GM06990 (cell line): ENCODE measurements at regions not wholly inside any gene's neighbourhood (a gene's known extent, or its start where the extent isn't known, plus 50 kb on each side); places are given as distances from the start of the nearest gene placed in this dataset.
"Not testable (repeated sequence)": the region's sequence is repeated elsewhere in the genome, so short reads cannot be mapped to it uniquely, and the experiment has no call there.

Experiments
- DNase-seq: peaks from one replicate; pipeline ENCODE4 v3.0.0-alpha.2; 2011; ENCODE audit not compliant: insufficient read length; ENCODE audit errors: extremely low read depth
- H3K27me3 ChIP-seq: replicated peaks from 2 replicates; pipeline ENCODE4 v1.6.0; 2011; ENCODE audit warnings: low read length; ENCODE audit not compliant: control insufficient read depth, insufficient read depth
- H3K36me3 ChIP-seq: 2 replicates; pipeline ENCODE4 v1.5.1; 2011; ENCODE audit warnings: low read length; ENCODE audit not compliant: control insufficient read depth, insufficient read depth
- H3K4me3 ChIP-seq: replicated peaks from 2 replicates; pipeline ENCODE4 v1.5.1; 2011; ENCODE audit warnings: low read depth, mild to moderate bottlenecking, control low read depth, low read length
- CTCF ChIP-seq: IDR thresholded peaks from 2 replicates; pipeline ENCODE4 v1.5.1; 2011; ENCODE audit warnings: low read length, control low read depth, mild to moderate bottlenecking, inconsistent platforms; ENCODE audit not compliant: insufficient read depth, poor library complexity, severe bottlenecking

- no peak for DNase-seq
- Histone ChIP-seq H3K4me3 (no peak overlapping the region), H3K36me3 (no peaks in the 10 kb centered on the region), H3K27me3 (no peaks in the 10 kb centered on the region)
- TF ChIP-seq CTCF: no peak
Observed at GRCh38 chr6:37078814-37079213, 73.4 kb downstream of the FGD2 start.

GRCh38 chr6:37081042-37081607, 75.7 kb downstream of the FGD2 start:
- no peak for TF ChIP-seq CTCF
- no peaks in the 10 kb centered on the region for H3K27me3 ChIP-seq
- no peaks in the 10 kb centered on the region for H3K36me3 ChIP-seq
- DNase-seq: no peak
- no peak overlapping the region for H3K4me3 ChIP-seq

GRCh38 chr6:37082390-37083130, 77.1 kb downstream of the FGD2 start:
- Histone ChIP-seq H3K4me3 (no peak overlapping the region), H3K36me3 (no peaks in the 10 kb centered on the region), H3K27me3 (no peaks in the 10 kb centered on the region)
- TF ChIP-seq CTCF: no peak
- DNase-seq: no peak

DNA sequence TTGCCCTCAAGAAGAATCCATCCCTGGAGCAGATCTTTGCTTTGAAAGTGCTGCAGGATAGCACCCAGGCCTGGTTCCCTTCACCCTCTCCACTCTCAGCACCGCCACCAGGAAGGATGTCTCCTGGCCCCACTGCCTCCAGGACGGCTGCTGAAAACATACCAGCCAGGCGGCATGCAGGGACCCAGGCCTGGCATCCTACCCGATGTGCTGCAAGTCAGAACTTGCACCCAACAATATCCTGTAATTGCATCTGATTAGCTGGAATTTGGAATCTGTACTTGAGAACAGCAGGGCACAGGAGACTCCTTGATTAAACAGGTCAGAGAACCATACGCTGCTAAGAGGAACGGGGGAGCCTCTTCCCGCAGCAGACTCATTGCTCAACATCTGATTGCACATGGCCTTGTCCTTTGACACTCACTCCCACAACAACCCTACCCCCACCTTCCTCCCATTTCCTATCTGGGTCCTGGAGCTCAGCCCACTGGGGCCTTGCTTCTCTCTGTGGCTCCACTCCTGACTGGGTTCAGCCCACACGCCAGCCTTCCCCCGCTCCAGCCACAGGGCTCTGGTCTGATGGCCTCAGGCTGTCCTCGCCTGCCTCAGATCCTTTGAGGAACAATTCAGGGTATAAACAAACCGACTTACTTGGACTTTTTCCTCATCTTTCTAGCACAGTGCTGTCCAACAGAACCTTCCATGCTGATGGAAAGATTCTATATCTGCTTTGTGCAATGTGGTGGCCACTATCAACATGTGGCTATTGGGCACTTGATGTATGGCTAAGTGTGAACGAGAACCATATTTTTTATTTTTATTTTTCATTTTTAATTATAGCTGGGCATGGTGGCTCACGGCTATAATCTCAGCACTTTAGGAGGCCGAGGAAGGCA, 78.0 kb downstream of the FGD2 start:
- no peak overlapping the region for H3K4me3 ChIP-seq
- no peaks in the 10 kb centered on the region for H3K36me3 ChIP-seq
- no peaks in the 10 kb centered on the region for H3K27me3 ChIP-seq
- DNase-seq: no peak
- TF ChIP-seq CTCF: no peak

DNA sequence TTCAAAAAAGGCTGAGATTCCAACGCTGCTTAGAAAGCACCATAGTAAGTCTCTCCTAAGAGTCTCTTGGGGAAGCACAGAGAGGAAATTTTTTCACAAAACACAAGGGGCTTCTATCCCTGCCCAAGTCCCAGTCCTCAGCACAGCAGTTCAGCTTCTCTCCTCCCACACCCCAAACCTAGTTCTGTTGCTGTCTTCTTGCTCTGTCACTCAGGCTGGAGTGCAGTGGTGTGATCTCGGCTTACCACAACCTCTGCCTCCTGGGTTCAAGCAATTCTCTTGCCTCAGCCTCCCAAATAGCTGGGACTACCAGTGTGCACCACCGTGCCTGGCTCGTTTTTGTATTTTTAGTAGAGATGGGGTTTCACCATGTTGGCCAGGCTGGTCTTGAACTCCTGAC, 79.2 kb downstream of the FGD2 start:
- H3K36me3 ChIP-seq, H3K27me3 ChIP-seq, DNase-seq, H3K4me3 ChIP-seq: not testable (repeated sequence)

GRCh38 chr6:37085198-37085597, 79.7 kb downstream of the FGD2 start:
- DNase-seq: no peak
- no peak for TF ChIP-seq CTCF
- H3K36me3 ChIP-seq: no peaks in the 10 kb centered on the region
- H3K4me3 ChIP-seq: no peak overlapping the region
- no peaks in the 10 kb centered on the region for H3K27me3 ChIP-seq
